Caco-2 (cell line): ENCODE measurements at regions not wholly inside any gene's neighbourhood (a gene's known extent, or its start where the extent isn't known, plus 50 kb on each side); places are given as distances from the start of the nearest gene placed in this dataset.

Experiments
- BruUV-seq: library from RNA; stranded (reverse); fragments of 400-500 nt; replicated peaks from 2 replicates; lab custom pipeline; 2021; lab: Mats Ljungman, UMichigan
- CTCF ChIA-PET: fragments of 300-600 bp; sonication (Branson Sonifier 250); formaldehyde crosslinking; loops from one replicate; lab custom pipeline; 2022; ENCODE audit warnings: antibody characterized with exemption; lab: Charles Lee
- POLR2A ChIA-PET: fragments of 300-600 bp; sonication (Branson Sonifier 250); formaldehyde crosslinking; loops from one replicate; lab custom pipeline; 2022; ENCODE audit warnings: antibody characterized with exemption; lab: Charles Lee
- DNase-seq, 2 experiments: peaks; one replicate each; pipeline versions ENCODE4 v3.0.0 to v3.0.0-alpha.2; 2020 to 2022
- H3K27me3 ChIP-seq: replicated peaks from 2 replicates; pipeline ENCODE4 v1.6.0; 2011; ENCODE audit warnings: low read length; ENCODE audit not compliant: control insufficient read depth, insufficient read depth
- H3K36me3 ChIP-seq: 2 replicates; pipeline ENCODE4 v1.5.1; 2011; ENCODE audit warnings: low read length; ENCODE audit not compliant: control insufficient read depth, insufficient read depth
- H3K4me1 ChIP-seq: fragments of 250-450 bp; sonication (Bioruptor Pico); 2 replicates; pipeline ENCODE4 v1.5.1; 2020; ENCODE audit warnings: mild to moderate bottlenecking
- H3K4me3 ChIP-seq: 2 replicates; pipeline ENCODE4 v1.5.1; 2011; ENCODE audit warnings: low read depth, mild to moderate bottlenecking, control low read depth, low read length
- H3K9me3 ChIP-seq: fragments of 250-450 bp; sonication (Bioruptor Pico); 2 replicates; pipeline ENCODE4 v1.5.1; 2020; ENCODE audit warnings: mild to moderate bottlenecking, moderate library complexity
- H3K27ac Mint-ChIP-seq: one replicate; pipeline ENCODE4 v1.8.0; 2022; ENCODE audit warnings: mixed read lengths; ENCODE audit not compliant: unreplicated experiment
- H3K27me3 Mint-ChIP-seq: one replicate; pipeline ENCODE4 v1.8.0; 2022; ENCODE audit warnings: mixed read lengths; ENCODE audit not compliant: insufficient read depth, unreplicated experiment
- H3K36me3 Mint-ChIP-seq: one replicate; pipeline ENCODE4 v1.8.0; 2022; ENCODE audit warnings: mild to moderate bottlenecking, mixed read lengths; ENCODE audit not compliant: insufficient read depth, unreplicated experiment
- H3K4me1 Mint-ChIP-seq: one replicate; pipeline ENCODE4 v1.8.0; 2022; ENCODE audit warnings: low read depth, mixed read lengths; ENCODE audit not compliant: unreplicated experiment
- H3K4me3 Mint-ChIP-seq: one replicate; pipeline ENCODE4 v1.8.0; 2022; ENCODE audit warnings: mild to moderate bottlenecking, moderate library complexity, mixed read lengths; ENCODE audit not compliant: unreplicated experiment
- H3K9me3 Mint-ChIP-seq: one replicate; pipeline ENCODE4 v1.8.0; 2022; ENCODE audit warnings: mixed read lengths; ENCODE audit not compliant: unreplicated experiment
- intact Hi-C: fragments of 100-400 bp; cut with micrococcal nuclease; formaldehyde crosslinking; loops from one replicate; pipeline ENCODE4 v1.10.0; 2022; ENCODE audit not compliant: unreplicated experiment
- TF ChIP-seq, protein P1 (sequence below), 2 experiments: fragments of 200-600 bp in 1 of 2; IDR thresholded peaks; 1 replicate in 1 of 2; 2 replicates in 1 of 2; pipeline versions ENCODE4 v1.5.1 to v1.8.0; 2011 to 2022; ENCODE audit warnings: antibody characterized with exemption in 1 of 2, control low read depth in 1 of 2, inconsistent platforms in 1 of 2, low read depth in 1 of 2, low read length in 1 of 2, mild to moderate bottlenecking in 1 of 2, moderate library complexity in 1 of 2; ENCODE audit not compliant: insufficient read depth in 1 of 2, severe bottlenecking in 1 of 2, unreplicated experiment in 1 of 2

DNA sequence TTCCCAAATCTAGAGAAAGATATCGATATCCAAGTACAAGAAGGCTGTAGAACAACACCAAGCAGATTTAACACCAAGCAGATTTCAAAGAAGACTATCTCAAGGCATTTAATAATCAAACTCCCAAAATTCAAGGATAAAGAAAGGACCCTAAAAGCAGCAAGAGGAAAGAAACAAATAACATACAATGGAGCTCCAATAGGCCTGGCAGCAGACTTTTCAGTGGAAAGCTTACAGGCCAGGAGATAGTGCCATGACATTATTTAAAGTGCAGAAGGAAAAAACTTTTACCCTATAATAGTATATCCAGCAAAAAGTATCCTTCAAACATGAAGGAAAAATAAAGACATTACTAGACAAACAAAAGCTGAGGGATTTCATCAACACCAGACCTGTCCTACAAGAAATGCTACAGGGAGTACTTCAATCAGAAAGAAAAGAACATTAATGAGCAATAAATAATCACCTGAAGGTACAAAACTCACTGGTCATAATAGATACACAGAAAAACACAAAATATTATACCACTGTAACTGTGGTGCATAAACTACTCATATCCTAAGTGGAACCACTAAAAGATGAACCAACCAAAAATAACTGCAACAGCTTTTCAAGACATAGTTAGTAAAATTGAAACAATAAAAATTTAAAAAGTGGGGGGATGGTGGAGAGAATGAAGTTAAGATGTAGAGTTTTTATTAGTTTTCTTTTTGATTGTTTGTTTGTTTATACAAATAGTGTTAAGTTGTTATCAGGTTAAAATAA lies 267.2 kb downstream of the AUH start:
- H3K4me3 ChIP-seq, result no peak overlapping the region
- Mint-ChIP-seq H3K4me1 (no peaks in the 10 kb centered on the region), H3K4me3 (no peak overlapping the region), H3K27me3 (no peaks in the 10 kb centered on the region), H3K36me3 (no peaks in the 10 kb centered on the region), H3K27ac (no peak overlapping the region), H3K9me3 (peaks cover 15% of the 10 kb centered on the region)
- no peaks in the 10 kb centered on the region for H3K36me3 ChIP-seq
- ChIA-PET POLR2A (no interaction called here), CTCF (no interaction called here)
- no TSS peak for BruUV-seq
- no peaks in the 10 kb centered on the region for H3K9me3 ChIP-seq
- DNase-seq, result no peak
- no peaks in the 10 kb centered on the region for H3K4me1 ChIP-seq
- intact Hi-C loops, result no loop called here
- TF ChIP-seq, protein P1, sequence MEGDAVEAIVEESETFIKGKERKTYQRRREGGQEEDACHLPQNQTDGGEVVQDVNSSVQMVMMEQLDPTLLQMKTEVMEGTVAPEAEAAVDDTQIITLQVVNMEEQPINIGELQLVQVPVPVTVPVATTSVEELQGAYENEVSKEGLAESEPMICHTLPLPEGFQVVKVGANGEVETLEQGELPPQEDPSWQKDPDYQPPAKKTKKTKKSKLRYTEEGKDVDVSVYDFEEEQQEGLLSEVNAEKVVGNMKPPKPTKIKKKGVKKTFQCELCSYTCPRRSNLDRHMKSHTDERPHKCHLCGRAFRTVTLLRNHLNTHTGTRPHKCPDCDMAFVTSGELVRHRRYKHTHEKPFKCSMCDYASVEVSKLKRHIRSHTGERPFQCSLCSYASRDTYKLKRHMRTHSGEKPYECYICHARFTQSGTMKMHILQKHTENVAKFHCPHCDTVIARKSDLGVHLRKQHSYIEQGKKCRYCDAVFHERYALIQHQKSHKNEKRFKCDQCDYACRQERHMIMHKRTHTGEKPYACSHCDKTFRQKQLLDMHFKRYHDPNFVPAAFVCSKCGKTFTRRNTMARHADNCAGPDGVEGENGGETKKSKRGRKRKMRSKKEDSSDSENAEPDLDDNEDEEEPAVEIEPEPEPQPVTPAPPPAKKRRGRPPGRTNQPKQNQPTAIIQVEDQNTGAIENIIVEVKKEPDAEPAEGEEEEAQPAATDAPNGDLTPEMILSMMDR (IDR thresholded peaks at IDR 0.05; ENCODE audit: insufficient read depth in 1 of 2, low read depth in 1 of 2, low read length in 1 of 2, severe bottlenecking in 1 of 2, unreplicated experiment in 1 of 2), result no peak
- H3K27me3 ChIP-seq, result no peaks in the 10 kb centered on the region

DNA sequence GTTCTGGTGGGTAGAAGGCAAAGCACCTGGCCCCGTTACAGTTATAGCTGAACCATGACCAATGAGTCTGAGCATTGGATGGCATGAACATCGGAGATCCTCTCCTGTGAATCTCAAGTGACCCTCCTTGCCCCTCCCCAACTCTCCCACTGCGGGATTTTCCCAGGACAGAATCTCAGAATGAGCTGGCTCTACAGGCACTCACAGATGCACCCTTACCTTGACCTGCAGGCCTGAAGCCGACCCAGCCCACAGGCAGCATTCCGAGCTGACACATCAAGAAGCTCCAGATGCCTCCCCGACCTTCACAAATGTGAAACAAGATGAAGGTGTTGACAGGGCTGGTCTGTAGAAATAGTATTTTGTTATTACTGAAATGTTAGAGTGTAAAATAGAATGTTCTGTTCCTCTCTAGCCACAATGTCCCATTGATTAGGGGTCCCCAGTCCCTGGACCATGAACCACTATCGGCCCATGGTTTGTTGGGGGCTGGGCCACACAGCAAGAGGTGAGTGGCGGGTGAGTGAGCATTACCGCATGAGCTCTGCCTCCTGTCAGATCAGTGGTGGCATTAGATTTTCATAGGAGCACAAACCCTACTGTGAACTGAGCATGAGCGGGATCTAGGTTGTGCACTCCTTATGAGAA lies 263.4 kb downstream of the AUH start:
- POLR2A ChIA-PET, result no interaction called here
- peaks cover 15% of the 10 kb centered on the region for H3K9me3 Mint-ChIP-seq

DNA sequence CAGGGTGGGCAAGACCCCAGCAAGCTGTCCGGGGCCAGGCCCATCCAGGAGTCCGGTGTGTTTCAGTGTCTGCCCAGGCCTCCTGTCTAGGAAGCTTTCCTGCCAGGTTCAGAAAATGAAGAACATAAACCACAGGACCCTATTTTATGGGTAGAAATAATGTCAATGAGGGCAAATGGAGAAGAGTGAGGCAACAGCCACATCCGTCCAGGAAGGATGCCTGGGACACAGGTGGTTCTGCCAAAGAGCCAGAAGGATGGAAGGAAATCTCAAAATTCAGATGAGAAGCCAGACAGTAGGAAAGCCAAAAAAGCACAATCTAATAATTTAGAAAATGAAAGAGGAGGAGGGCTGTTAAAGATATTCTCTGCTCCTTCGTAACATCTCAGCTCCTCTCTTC lies 262.3 kb downstream of the AUH start:
- no peaks in the 10 kb centered on the region for H3K27me3 ChIP-seq
- no peak for DNase-seq
- no peaks in the 10 kb centered on the region for H3K4me1 ChIP-seq
- H3K4me1 Mint-ChIP-seq, result no peaks in the 10 kb centered on the region
- peaks cover 6% of the 10 kb centered on the region for H3K9me3 Mint-ChIP-seq
- no peaks in the 10 kb centered on the region for H3K9me3 ChIP-seq
- intact Hi-C loops, result no loop called here
- ChIA-PET POLR2A (no interaction called here), CTCF (no interaction called here)
- no peaks in the 10 kb centered on the region for H3K36me3 Mint-ChIP-seq
- no peak overlapping the region for H3K4me3 ChIP-seq
- H3K4me3 Mint-ChIP-seq, result no peak overlapping the region
- H3K27ac Mint-ChIP-seq, result no peak overlapping the region
- no TSS peak for BruUV-seq
- TF ChIP-seq, protein P1 (IDR thresholded peaks at IDR 0.05; ENCODE audit: insufficient read depth in 1 of 2, low read depth in 1 of 2, low read length in 1 of 2, severe bottlenecking in 1 of 2, unreplicated experiment in 1 of 2), result no peak
- no peaks in the 10 kb centered on the region for H3K27me3 Mint-ChIP-seq
- no peaks in the 10 kb centered on the region for H3K36me3 ChIP-seq

More for the DNA sequence above, 263.4 kb downstream of the AUH start:
- Histone ChIP-seq H3K36me3 (no peaks in the 10 kb centered on the region), H3K27me3 (no peaks in the 10 kb centered on the region), H3K4me3 (no peak overlapping the region), H3K9me3 (no peaks in the 10 kb centered on the region), H3K4me1 (no peaks in the 10 kb centered on the region)
- TF ChIP-seq, protein P1 (IDR thresholded peaks at IDR 0.05; ENCODE audit: insufficient read depth in 1 of 2, low read depth in 1 of 2, low read length in 1 of 2, severe bottlenecking in 1 of 2, unreplicated experiment in 1 of 2), result no peak
- no TSS peak for BruUV-seq
- intact Hi-C loops, result no loop called here
- H3K36me3 Mint-ChIP-seq, result no peaks in the 10 kb centered on the region
- no peaks in the 10 kb centered on the region for H3K27me3 Mint-ChIP-seq
- DNase-seq, result no peak
- no peaks in the 10 kb centered on the region for H3K4me1 Mint-ChIP-seq
- H3K27ac Mint-ChIP-seq, result no peak overlapping the region
- CTCF ChIA-PET, result no interaction called here
- H3K4me3 Mint-ChIP-seq, result no peak overlapping the region
